ENCODE measurements at regions not wholly inside any gene's neighbourhood (a gene's known extent, or its start where the extent isn't known, plus 50 kb on each side); places are given as distances from the start of the nearest gene placed in this dataset.

GRCh38 chr6:40925341-40925740 lies 113.7 kb downstream of the UNC5CL start (continued):
- TF ChIP-seq ZNF276 (CRISPR knock-in tag; IDR thresholded peaks at IDR 0.05; ENCODE audit: low read depth), result no peak
- TF ChIP-seq RELA (CRISPR knock-in tag; IDR thresholded peaks at IDR 0.05), result no peak
- TF ChIP-seq RAD21 (CRISPR knock-in tag; IDR thresholded peaks at IDR 0.05), result no peak
- no peak for TF ChIP-seq KDM5A (IDR thresholded peaks at IDR 0.05; ENCODE audit: borderline replicate concordance, low read length)

- in situ Hi-C loops (cut with HindIII; ENCODE audit: extremely low pct_ligation_motif_present, low pct_unique_long_range_greater_than_20kb) (no loop called here), intact Hi-C loops (cut with micrococcal nuclease; ENCODE audit: unreplicated experiment) (no loop called here)
- Histone ChIP-seq H3K4me2 (ENCODE audit: low read depth, low read length) (no peak overlapping the region), H2AFZ (ENCODE audit: low read length) (no peak overlapping the region), H4K20me1 (ENCODE audit: insufficient read depth, low read length) (no peaks in the 10 kb centered on the region), H3K36me3 (replicated peaks in 1 of 2; ENCODE audit: control insufficient read depth in 1 of 2, insufficient read depth in 2 of 2, low read length in 2 of 2) (no peaks in the 10 kb centered on the region), H3K79me2 (ENCODE audit: insufficient read depth, low read length) (no peaks in the 10 kb centered on the region), H3K27me3 (ENCODE audit: control insufficient read depth in 1 of 2, insufficient read depth in 2 of 2, low read length in 2 of 2) (peaks cover 3 to 36% of the 10 kb centered on the region in 2 experiments; a peak in 4 of 5 replicates), H3K9ac (ENCODE audit: insufficient read depth, low read depth, low read length) (no peak overlapping the region), H3K4me3 (replicated peaks in 1 of 3; ENCODE audit: insufficient read depth in 1 of 3, low read depth in 2 of 3, low read length in 3 of 3) (no peak overlapping the region), H3K9me3 (ENCODE audit: low read length) (no peaks in the 10 kb centered on the region), H3K27ac (ENCODE audit: extremely low read length, insufficient read depth, low read length) (no peak overlapping the region), H3K4me1 (ENCODE audit: insufficient read depth, low read length) (no peaks in the 10 kb centered on the region)
- CTCF ChIA-PET (ENCODE audit: low intra/inter-chr PET ratio, low total read pairs), result no interaction called here
- no peak for FAIRE-seq
- BruUV-seq (replicated peaks), result no TSS peak
- no peak for ATAC-seq
- POLR2A ChIA-PET, result no interaction called here
- 46% methylated on average over 7 of the region's 7 CpGs for WGBS (ENCODE audit: low lambda C conversion rate)
- DNase-seq (ENCODE audit: low spot score), result no peak
- TF ChIP-seq DMTF1 (CRISPR knock-in tag; IDR thresholded peaks at IDR 0.05), result no peak
- no peak for TF ChIP-seq NR3C1 (CRISPR knock-in tag; IDR thresholded peaks at IDR 0.05)
- TF ChIP-seq ZNF496 (CRISPR knock-in tag; IDR thresholded peaks at IDR 0.05; ENCODE audit: insufficient replicate concordance), result no peak
- no peak for TF ChIP-seq NR2F1 (CRISPR knock-in tag; IDR thresholded peaks at IDR 0.05)
- TF ChIP-seq ZNF143 (CRISPR knock-in tag; IDR thresholded peaks at IDR 0.05), result no peak
- TF ChIP-seq REXO4 (CRISPR knock-in tag; IDR thresholded peaks at IDR 0.05; ENCODE audit: borderline replicate concordance), result no peak
- no peak for TF ChIP-seq PAXIP1 (CRISPR knock-in tag; conservative IDR thresholded peaks at IDR 0.05)
- no peak for TF ChIP-seq FOXA1 (IDR thresholded peaks at IDR 0.05)
- TF ChIP-seq FOXA1 (CRISPR knock-in tag; IDR thresholded peaks at IDR 0.05), result no peak
- no peak for TF ChIP-seq ZEB1 (IDR thresholded peaks at IDR 0.05; ENCODE audit: insufficient replicate concordance, low read depth)
- TF ChIP-seq MAX (IDR thresholded peaks at IDR 0.05), result no peak
- no peak for TF ChIP-seq RNF2 (conservative IDR thresholded peaks at IDR 0.05; ENCODE audit: low read depth)
- TF ChIP-seq NBN (conservative IDR thresholded peaks at IDR 0.05), result no peak
- TF ChIP-seq MTF1 (CRISPR knock-in tag; IDR thresholded peaks at IDR 0.05), result no peak
- TF ChIP-seq ZNF460 (CRISPR knock-in tag; IDR thresholded peaks at IDR 0.05; ENCODE audit: borderline replicate concordance), result no peak
Measured at GRCh38 chr6:40924839-40925238, 114.2 kb downstream of the UNC5CL start.
